ENCODE measurements at regions not wholly inside any gene's neighbourhood (a gene's known extent, or its start where the extent isn't known, plus 50 kb on each side); places are given as distances from the start of the nearest gene placed in this dataset.

- no peak for FAIRE-seq
- no peak for TF ChIP-seq CTCF (IDR thresholded peaks at IDR 0.05; ENCODE audit: insufficient read depth, missing control alignments)
- DNase-seq (ENCODE audit: insufficient read length, low spot score), result no peak
Measured at GRCh38 chr14:95023886-95024285, 133.4 kb downstream of the DICER1 start.

- no peak for TF ChIP-seq CTCF (IDR thresholded peaks at IDR 0.05; ENCODE audit: insufficient read depth, missing control alignments)
- DNase-seq (ENCODE audit: insufficient read length, low spot score) (no peak), FAIRE-seq (no peak)
Measured at GRCh38 chr14:95023115-95023514, 134.2 kb downstream of the DICER1 start.

- TF ChIP-seq CTCF (IDR thresholded peaks at IDR 0.05; ENCODE audit: insufficient read depth, missing control alignments), result no peak
- DNase-seq (ENCODE audit: insufficient read length, low spot score) (no peak), FAIRE-seq (no peak)
Measured at GRCh38 chr14:95021588-95021987, 135.7 kb downstream of the DICER1 start.

- DNase-seq (ENCODE audit: insufficient read length, low spot score) (no peak), FAIRE-seq (no peak)
- no peak for TF ChIP-seq CTCF (IDR thresholded peaks at IDR 0.05; ENCODE audit: insufficient read depth, missing control alignments)
Measured at GRCh38 chr14:95018821-95019220, 138.5 kb downstream of the DICER1 start.

GRCh38 chr14:95015046-95015445, 142.3 kb downstream of the DICER1 start:
- FAIRE-seq (no peak), DNase-seq (ENCODE audit: insufficient read length, low spot score) (no peak)
- TF ChIP-seq CTCF (IDR thresholded peaks at IDR 0.05; ENCODE audit: insufficient read depth, missing control alignments), result no peak

- no peak for FAIRE-seq
- no peak for DNase-seq (ENCODE audit: insufficient read length, low spot score)
- no peak for TF ChIP-seq CTCF (IDR thresholded peaks at IDR 0.05; ENCODE audit: insufficient read depth, missing control alignments)
Measured at GRCh38 chr14:95014036-95014435, 143.3 kb downstream of the DICER1 start.

GRCh38 chr14:95011445-95012006, 145.8 kb downstream of the DICER1 start:
- no peak for TF ChIP-seq CTCF (IDR thresholded peaks at IDR 0.05; ENCODE audit: insufficient read depth, missing control alignments)
- no peak for FAIRE-seq
- DNase-seq (ENCODE audit: insufficient read length, low spot score), result no peak

Data from D721Med (cell line).